ENCODE measurements at regions not wholly inside any gene's neighbourhood (a gene's known extent, or its start where the extent isn't known, plus 50 kb on each side); places are given as distances from the start of the nearest gene placed in this dataset.
A peak's percentile ranks its signal among the peaks of the same experiment; 100 is the strongest.

DNA sequence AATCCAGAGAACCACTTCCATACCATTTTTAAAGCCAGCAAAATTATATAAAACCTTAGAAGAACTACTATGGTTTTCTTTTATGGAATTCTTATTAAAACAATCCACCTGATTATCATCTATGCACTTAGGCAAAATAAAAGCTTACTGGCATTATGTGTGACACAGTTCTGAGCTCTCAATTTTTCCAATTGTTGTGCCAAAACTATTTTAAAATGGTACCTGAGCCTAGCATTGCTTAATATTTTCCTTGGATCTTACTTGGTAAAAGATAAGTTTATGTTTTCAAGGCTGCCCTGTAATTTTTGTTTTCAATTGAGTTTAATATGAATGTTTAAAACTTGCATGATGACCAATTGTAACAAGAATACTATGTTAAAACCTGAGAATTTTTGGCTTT, 201.3 kb downstream of the MAD2L1 start:
- no peaks in the 10 kb centered on the region for H3K27me3 ChIP-seq (replicated peaks; ENCODE audit: control insufficient read depth, insufficient read depth, low read length)
- no peak overlapping the region for H3K4me3 ChIP-seq (ENCODE audit: low read length)
- H3K9me3 ChIP-seq (ENCODE audit: control insufficient read depth, low read length): no peaks in the 10 kb centered on the region
- peaks cover 8% of the 10 kb centered on the region for H3K4me1 ChIP-seq (ENCODE audit: control insufficient read depth, insufficient read depth, low read length)
- H3K9ac ChIP-seq (ENCODE audit: low read length): no peak overlapping the region
- H3K36me3 ChIP-seq (ENCODE audit: control insufficient read depth, insufficient read depth, low read length, severe bottlenecking): no peaks in the 10 kb centered on the region
- DNase-seq (ENCODE audit: low read depth): peak; percentile 28

DNA sequence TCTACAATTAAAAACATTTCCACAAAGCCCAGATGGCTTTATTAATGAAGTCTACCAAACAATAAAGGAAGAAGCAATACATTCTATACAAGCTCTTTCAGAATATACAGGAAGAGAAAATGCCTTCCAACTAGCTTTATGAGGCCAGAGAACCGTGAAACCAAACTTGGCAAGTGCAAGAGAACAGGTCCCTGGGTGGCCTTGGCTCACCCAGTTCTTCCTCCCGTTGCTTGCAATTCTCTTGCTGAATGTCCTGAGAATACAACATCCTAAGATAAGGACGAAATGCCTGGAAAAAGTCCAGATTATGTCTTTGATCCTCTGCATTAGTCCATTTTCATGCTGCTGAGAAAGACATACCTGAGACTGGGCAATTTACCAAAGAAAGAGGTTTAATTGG, 204.9 kb downstream of the MAD2L1 start:
- no peak for DNase-seq (ENCODE audit: low read depth)
- Histone ChIP-seq H3K9me3 (ENCODE audit: control insufficient read depth, low read length) (no peaks in the 10 kb centered on the region), H3K36me3 (ENCODE audit: control insufficient read depth, insufficient read depth, low read length, severe bottlenecking) (no peaks in the 10 kb centered on the region), H3K4me3 (ENCODE audit: low read length) (no peak overlapping the region), H3K9ac (ENCODE audit: low read length) (no peak overlapping the region), H3K27me3 (replicated peaks; ENCODE audit: control insufficient read depth, insufficient read depth, low read length) (no peaks in the 10 kb centered on the region), H3K4me1 (ENCODE audit: control insufficient read depth, insufficient read depth, low read length) (peaks cover 8% of the 10 kb centered on the region)

DNA sequence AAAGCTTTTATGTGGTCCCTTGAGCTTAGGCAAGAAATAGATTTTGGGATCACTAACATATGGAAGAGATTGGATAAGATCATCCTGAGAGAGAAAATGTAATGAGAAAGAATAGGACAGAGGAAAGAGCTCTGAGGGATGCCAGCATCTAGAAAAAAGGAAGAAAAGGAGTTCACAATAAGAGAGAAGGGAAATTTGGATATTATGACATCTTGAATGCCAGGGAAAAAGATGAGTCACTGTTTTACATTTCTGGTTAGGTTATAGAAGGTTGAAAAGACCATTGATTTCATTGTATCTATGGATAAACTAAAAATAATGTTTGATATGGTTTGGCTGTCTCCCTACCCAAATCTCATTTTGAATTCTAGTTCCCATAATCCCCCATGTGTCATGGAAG, 208.5 kb downstream of the MAD2L1 start:
- DNase-seq (ENCODE audit: low read depth): peak; percentile 36
- no peaks in the 10 kb centered on the region for H3K9me3 ChIP-seq (ENCODE audit: control insufficient read depth, low read length)
- no peak overlapping the region for H3K9ac ChIP-seq (ENCODE audit: low read length)
- no peak overlapping the region for H3K4me3 ChIP-seq (ENCODE audit: low read length)
- H3K27me3 ChIP-seq (replicated peaks; ENCODE audit: control insufficient read depth, insufficient read depth, low read length): no peaks in the 10 kb centered on the region
- H3K36me3 ChIP-seq (ENCODE audit: control insufficient read depth, insufficient read depth, low read length, severe bottlenecking): no peaks in the 10 kb centered on the region
- no peaks in the 10 kb centered on the region for H3K4me1 ChIP-seq (ENCODE audit: control insufficient read depth, insufficient read depth, low read length)

DNA sequence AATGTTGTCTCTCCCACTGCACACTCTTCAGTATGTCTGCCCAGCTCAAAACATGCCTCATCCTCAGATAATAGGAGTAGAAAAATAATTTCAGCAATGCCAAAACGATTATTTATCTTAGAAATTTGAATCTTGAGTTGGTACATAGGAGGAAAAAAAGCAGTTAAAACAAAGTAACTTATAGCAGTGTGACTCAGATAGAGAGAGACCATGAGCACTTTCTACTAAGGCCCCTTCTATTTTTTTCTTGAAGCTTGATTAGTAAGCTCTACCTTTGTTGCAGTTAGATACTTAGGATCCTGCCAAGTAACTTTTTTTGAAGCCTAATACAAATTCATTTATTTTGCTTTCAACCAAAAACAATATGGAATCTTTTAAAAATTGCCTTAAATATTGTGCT, 212.3 kb downstream of the MAD2L1 start:
- no peak for DNase-seq (ENCODE audit: low read depth)
- H3K36me3 ChIP-seq (ENCODE audit: control insufficient read depth, insufficient read depth, low read length, severe bottlenecking): no peaks in the 10 kb centered on the region
- no peaks in the 10 kb centered on the region for H3K4me1 ChIP-seq (ENCODE audit: control insufficient read depth, insufficient read depth, low read length)
- no peaks in the 10 kb centered on the region for H3K9me3 ChIP-seq (ENCODE audit: control insufficient read depth, low read length)
- no peak overlapping the region for H3K9ac ChIP-seq (ENCODE audit: low read length)
- H3K27me3 ChIP-seq (replicated peaks; ENCODE audit: control insufficient read depth, insufficient read depth, low read length): no peaks in the 10 kb centered on the region
- no peak overlapping the region for H3K4me3 ChIP-seq (ENCODE audit: low read length)

DNA sequence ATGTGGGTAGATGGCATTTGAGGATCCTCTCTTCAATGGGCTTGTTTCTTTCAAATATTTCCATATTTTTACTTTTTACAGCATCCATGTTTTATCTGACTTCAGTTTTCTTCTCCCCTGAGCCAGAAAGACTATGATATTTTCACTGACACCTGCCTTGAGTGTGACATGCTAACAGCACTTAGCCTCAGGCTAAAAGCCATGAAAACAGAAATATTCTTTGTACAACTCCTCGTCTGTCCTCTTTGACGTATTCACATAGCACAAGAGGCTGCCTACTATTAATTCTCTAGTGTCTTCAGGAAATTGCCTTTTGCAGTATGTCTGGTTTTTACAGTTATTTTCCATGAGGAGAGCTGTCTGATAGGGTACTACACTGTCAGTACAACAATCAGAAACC, 215.0 kb downstream of the MAD2L1 start:
- Histone ChIP-seq H3K4me1 (ENCODE audit: control insufficient read depth, insufficient read depth, low read length) (no peaks in the 10 kb centered on the region), H3K27me3 (replicated peaks; ENCODE audit: control insufficient read depth, insufficient read depth, low read length) (no peaks in the 10 kb centered on the region), H3K36me3 (ENCODE audit: control insufficient read depth, insufficient read depth, low read length, severe bottlenecking) (no peaks in the 10 kb centered on the region), H3K4me3 (ENCODE audit: low read length) (no peak overlapping the region), H3K9me3 (ENCODE audit: control insufficient read depth, low read length) (no peaks in the 10 kb centered on the region), H3K9ac (ENCODE audit: low read length) (no peak overlapping the region)
- no peak for DNase-seq (ENCODE audit: low read depth)

DNA sequence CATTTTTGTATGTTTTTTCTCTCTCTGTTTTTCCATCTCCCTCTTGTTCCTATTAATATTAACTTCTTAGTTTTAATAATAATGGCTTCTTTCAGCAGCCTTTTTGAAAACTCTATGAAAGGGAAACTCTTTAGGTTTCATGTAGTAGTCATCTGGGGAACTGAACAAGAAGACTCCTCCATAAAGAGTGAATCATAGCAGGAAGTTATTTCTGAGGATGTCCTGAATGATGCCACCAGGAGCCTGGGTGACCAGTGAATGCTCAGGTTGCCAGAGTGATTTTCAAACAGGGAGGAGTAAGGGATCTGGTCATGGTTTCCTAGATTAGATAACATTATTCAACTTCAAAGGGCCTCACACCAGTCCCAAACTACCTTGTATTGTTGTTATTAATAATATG, 212.8 kb upstream of the PDE5A start:
- no peak overlapping the region for H3K9ac ChIP-seq (ENCODE audit: low read length)
- peaks cover 5% of the 10 kb centered on the region for H3K9me3 ChIP-seq (ENCODE audit: control insufficient read depth, low read length)
- no peaks in the 10 kb centered on the region for H3K4me1 ChIP-seq (ENCODE audit: control insufficient read depth, insufficient read depth, low read length)
- no peaks in the 10 kb centered on the region for H3K36me3 ChIP-seq (ENCODE audit: control insufficient read depth, insufficient read depth, low read length, severe bottlenecking)
- H3K4me3 ChIP-seq (ENCODE audit: low read length): no peak overlapping the region
- no peak for DNase-seq (ENCODE audit: low read depth)
- H3K27me3 ChIP-seq (replicated peaks; ENCODE audit: control insufficient read depth, insufficient read depth, low read length): no peaks in the 10 kb centered on the region

DNA sequence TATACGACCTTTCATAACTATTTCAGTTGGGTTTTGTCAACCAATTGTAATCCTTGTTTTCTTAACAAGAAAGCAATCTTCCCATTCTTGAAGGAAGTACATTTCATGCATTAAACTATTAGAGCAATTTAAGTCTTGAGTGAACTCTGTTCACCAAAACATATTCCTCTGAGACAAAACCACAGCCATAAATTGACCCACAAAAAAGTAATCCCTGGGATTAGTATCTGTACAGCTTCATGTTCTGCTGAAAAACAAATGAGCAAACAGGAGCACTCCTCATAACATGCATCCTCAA, 207.0 kb upstream of the PDE5A start:
- Histone ChIP-seq H3K9me3 (ENCODE audit: control insufficient read depth, low read length) (peaks cover 5% of the 10 kb centered on the region), H3K36me3 (ENCODE audit: control insufficient read depth, insufficient read depth, low read length, severe bottlenecking) (no peaks in the 10 kb centered on the region), H3K9ac (ENCODE audit: low read length) (no peak overlapping the region), H3K4me3 (ENCODE audit: low read length) (no peak overlapping the region), H3K27me3 (replicated peaks; ENCODE audit: control insufficient read depth, insufficient read depth, low read length) (no peaks in the 10 kb centered on the region), H3K4me1 (ENCODE audit: control insufficient read depth, insufficient read depth, low read length) (peaks cover 22% of the 10 kb centered on the region)
- peak; percentile 55 for DNase-seq (ENCODE audit: low read depth)

DNA sequence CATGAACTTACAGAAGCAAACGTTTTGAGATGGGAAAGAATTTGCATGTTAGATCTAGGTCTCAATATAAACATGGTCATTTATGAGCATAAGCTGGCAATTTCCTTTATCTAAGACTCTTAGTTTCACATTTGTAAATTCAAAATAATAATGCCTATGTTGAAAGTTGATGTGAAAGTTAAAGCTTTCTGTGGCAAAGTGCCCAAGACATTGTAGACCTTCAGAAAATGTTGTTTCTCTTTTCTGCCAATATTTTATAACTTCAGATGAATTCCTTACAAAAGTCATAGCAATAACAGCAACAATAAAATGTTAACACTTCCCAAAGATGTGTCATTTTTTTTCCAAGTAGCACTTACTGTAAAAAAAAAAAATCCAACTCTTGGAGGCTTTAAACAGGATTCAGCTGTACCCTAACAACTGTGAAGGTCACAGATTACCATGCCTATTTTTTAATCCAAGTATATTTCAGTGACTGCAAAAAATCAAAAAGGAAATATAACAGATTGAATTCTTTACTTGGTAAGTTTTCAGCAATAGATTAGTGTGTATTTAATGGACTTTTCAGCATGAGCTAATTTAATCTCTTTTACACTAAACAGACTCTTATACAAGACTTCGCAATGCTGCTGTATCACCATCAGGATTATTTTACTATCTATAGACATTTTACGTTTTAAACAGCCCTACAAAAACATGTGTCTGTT, 206.5 kb upstream of the PDE5A start:
- H3K4me3 ChIP-seq (ENCODE audit: low read length): no peak overlapping the region
- no peaks in the 10 kb centered on the region for H3K27me3 ChIP-seq (replicated peaks; ENCODE audit: control insufficient read depth, insufficient read depth, low read length)
- no peak overlapping the region for H3K9ac ChIP-seq (ENCODE audit: low read length)
- peaks cover 22% of the 10 kb centered on the region for H3K4me1 ChIP-seq (ENCODE audit: control insufficient read depth, insufficient read depth, low read length)
- peaks cover 5% of the 10 kb centered on the region for H3K9me3 ChIP-seq (ENCODE audit: control insufficient read depth, low read length)
- peak; percentile 42 for DNase-seq (ENCODE audit: low read depth)
- H3K36me3 ChIP-seq (ENCODE audit: control insufficient read depth, insufficient read depth, low read length, severe bottlenecking): no peaks in the 10 kb centered on the region

DNA sequence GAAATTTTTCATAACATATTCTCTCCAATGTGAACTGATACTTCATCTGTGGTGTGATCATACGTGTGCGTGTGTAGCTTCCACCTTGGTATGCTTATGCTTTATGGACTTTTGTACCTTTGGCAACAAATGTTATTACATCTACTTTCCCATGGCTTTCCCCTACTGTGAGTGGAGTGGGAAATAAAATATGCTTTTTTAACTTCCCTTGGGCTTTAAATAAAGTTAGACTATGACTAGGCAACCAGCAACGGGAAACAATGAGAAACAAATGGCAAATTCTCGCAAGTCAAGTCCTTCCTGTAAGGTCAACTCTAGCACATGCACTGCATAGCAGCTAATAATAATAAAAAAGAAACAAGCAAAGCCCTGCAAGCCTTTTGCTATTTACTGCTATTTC, 205.0 kb upstream of the PDE5A start:
- Histone ChIP-seq H3K4me3 (ENCODE audit: low read length) (peak overlapping the region; percentile 35), H3K27me3 (replicated peaks; ENCODE audit: control insufficient read depth, insufficient read depth, low read length) (no peaks in the 10 kb centered on the region), H3K4me1 (ENCODE audit: control insufficient read depth, insufficient read depth, low read length) (peaks cover 22% of the 10 kb centered on the region), H3K9me3 (ENCODE audit: control insufficient read depth, low read length) (peaks cover 3% of the 10 kb centered on the region), H3K9ac (ENCODE audit: low read length) (no peak overlapping the region), H3K36me3 (ENCODE audit: control insufficient read depth, insufficient read depth, low read length, severe bottlenecking) (no peaks in the 10 kb centered on the region)
- peak; percentile 4 for DNase-seq (ENCODE audit: low read depth)

DNA sequence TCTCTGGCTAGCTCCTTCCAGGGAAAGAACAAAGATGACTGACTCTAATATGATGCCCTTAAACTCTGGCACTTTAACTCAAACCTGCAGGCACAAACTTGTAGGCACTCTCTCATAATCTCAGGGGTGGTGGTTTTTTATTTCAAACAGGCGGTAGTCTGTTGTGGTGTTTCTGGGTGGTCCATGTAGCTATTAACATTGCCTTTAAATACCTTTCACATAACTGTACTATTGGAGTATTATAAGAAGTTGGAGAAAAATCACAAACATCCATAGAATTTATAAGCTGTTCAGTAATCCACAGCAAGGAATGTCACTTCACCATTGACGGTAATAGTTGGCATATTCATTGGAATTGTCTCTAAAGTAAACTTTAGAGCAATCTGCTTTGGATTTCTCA, 204.2 kb upstream of the PDE5A start:
- Histone ChIP-seq H3K36me3 (ENCODE audit: control insufficient read depth, insufficient read depth, low read length, severe bottlenecking) (no peaks in the 10 kb centered on the region), H3K4me1 (ENCODE audit: control insufficient read depth, insufficient read depth, low read length) (peaks cover 22% of the 10 kb centered on the region), H3K27me3 (replicated peaks; ENCODE audit: control insufficient read depth, insufficient read depth, low read length) (no peaks in the 10 kb centered on the region), H3K9me3 (ENCODE audit: control insufficient read depth, low read length) (no peaks in the 10 kb centered on the region), H3K9ac (ENCODE audit: low read length) (no peak overlapping the region), H3K4me3 (ENCODE audit: low read length) (no peak overlapping the region)
- no peak for DNase-seq (ENCODE audit: low read depth)

DNA sequence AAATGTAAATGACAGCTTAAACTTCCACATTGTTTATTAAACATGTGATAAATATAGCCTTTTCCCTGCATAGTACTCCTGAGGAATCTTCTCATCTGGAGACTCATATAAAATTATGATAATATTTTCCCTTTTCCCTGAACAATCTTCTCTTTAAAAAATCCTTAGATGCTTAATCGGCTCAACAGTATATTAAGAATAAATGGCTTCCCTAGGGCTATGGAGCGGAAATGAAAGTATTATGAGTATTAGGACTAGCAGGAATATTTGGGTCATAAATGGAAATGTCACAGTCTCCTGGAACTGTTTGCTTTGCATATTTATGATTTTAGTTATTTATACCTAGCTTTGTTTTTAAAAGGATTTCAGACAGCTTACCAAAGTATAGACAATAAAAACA, 200.7 kb upstream of the PDE5A start:
- no peak overlapping the region for H3K4me3 ChIP-seq (ENCODE audit: low read length)
- no peak overlapping the region for H3K9ac ChIP-seq (ENCODE audit: low read length)
- H3K4me1 ChIP-seq (ENCODE audit: control insufficient read depth, insufficient read depth, low read length): peaks cover 6% of the 10 kb centered on the region
- H3K36me3 ChIP-seq (ENCODE audit: control insufficient read depth, insufficient read depth, low read length, severe bottlenecking): no peaks in the 10 kb centered on the region
- no peaks in the 10 kb centered on the region for H3K27me3 ChIP-seq (replicated peaks; ENCODE audit: control insufficient read depth, insufficient read depth, low read length)
- no peaks in the 10 kb centered on the region for H3K9me3 ChIP-seq (ENCODE audit: control insufficient read depth, low read length)
- no peak for DNase-seq (ENCODE audit: low read depth)

DNA sequence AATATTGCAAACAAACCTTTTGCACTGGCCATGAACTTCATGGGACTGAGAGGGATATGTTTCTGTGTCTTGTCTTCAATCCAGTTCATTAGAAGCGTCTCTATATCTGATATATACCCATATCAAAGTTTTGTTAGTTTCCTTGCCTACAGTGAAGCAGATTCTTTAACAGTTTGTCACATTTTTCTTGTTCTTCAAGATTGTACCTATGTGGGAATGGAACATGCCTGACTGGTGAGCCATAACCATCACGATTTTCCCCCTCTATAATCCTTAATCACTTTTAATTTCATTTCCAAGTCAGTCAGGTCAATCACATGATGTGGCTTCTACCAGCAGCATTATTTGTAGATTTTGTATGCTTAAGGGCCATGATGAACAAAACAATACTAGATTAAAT, 197.1 kb upstream of the PDE5A start:
- no peaks in the 10 kb centered on the region for H3K36me3 ChIP-seq (ENCODE audit: control insufficient read depth, insufficient read depth, low read length, severe bottlenecking)
- DNase-seq (ENCODE audit: low read depth): no peak
- no peak overlapping the region for H3K9ac ChIP-seq (ENCODE audit: low read length)
- no peaks in the 10 kb centered on the region for H3K4me1 ChIP-seq (ENCODE audit: control insufficient read depth, insufficient read depth, low read length)
- no peak overlapping the region for H3K4me3 ChIP-seq (ENCODE audit: low read length)
- H3K27me3 ChIP-seq (replicated peaks; ENCODE audit: control insufficient read depth, insufficient read depth, low read length): no peaks in the 10 kb centered on the region
- no peaks in the 10 kb centered on the region for H3K9me3 ChIP-seq (ENCODE audit: control insufficient read depth, low read length)

All from adipocyte (in vitro differentiated cells).